HepG2 (cell line): ENCODE measurements at regions not wholly inside any gene's neighbourhood (a gene's known extent, or its start where the extent isn't known, plus 50 kb on each side); places are given as distances from the start of the nearest gene placed in this dataset.

ENCODE experiments used
- ATAC-seq: fragments of 200-7000 bp; cut with Tn5 transposase; 3 replicates; pipeline ENCODE4 v1.9.1; 2020; ENCODE audit warnings: mild to moderate bottlenecking, moderate library complexity
- BruUV-seq: library from RNA; stranded (reverse); fragments of 400-500 nt; replicated peaks from 2 replicates; lab custom pipeline; 2021; lab: Mats Ljungman, UMichigan
- CTCF ChIA-PET: fragments of 300-600 bp; formaldehyde crosslinking; extraction: SDS; loops from one replicate; lab custom pipeline; 2021; ENCODE audit warnings: low total read pairs, inconsistent platforms, low intra/inter-chr PET ratio; lab: Yijun Ruan, JAX
- POLR2A ChIA-PET: fragments of 350-600 bp; sonication (Branson Sonifier 250); formaldehyde crosslinking; loops from one replicate; lab custom pipeline; 2020; ENCODE audit warnings: antibody characterized with exemption, inconsistent platforms; lab: Yijun Ruan, JAX
- DNase-seq: peaks from one replicate; pipeline ENCODE4 v3.0.0-alpha.2; 2015; ENCODE audit warnings: low spot score
- FAIRE-seq: peaks from 3 replicates; lab custom pipeline; 2011; peaks lifted over from hg19 to GRCh38; lab: Jason Lieb, UNC
- H2AFZ ChIP-seq: one replicate; pipeline ENCODE4 v1.6.1; 2011; ENCODE audit warnings: low read length, inconsistent platforms
- H3K27ac ChIP-seq: fragments of 300-600 bp; 3 replicates; pipeline ENCODE4 v1.8.0; 2011; ENCODE audit warnings: mixed run types, mild to moderate bottlenecking, mixed read lengths, low read length, inconsistent platforms; ENCODE audit not compliant: insufficient read depth; ENCODE audit errors: extremely low read length
- H3K27me3 ChIP-seq, 2 experiments: fragments of 200-600 bp in 1 of 2; 2 replicates in 1 of 2; 3 replicates in 1 of 2; pipeline versions ENCODE4 v1.6.0 to v1.8.0; 2011; ENCODE audit warnings: low read length in 2 of 2, mild to moderate bottlenecking in 2 of 2, moderate library complexity in 2 of 2, inconsistent platforms in 1 of 2; ENCODE audit not compliant: insufficient read depth in 2 of 2, control insufficient read depth in 1 of 2
- H3K36me3 ChIP-seq, 2 experiments: fragments of 200-600 bp in 1 of 2; replicated peaks in 1 of 2; 2 replicates in 1 of 2; 3 replicates in 1 of 2; pipeline versions ENCODE4 v1.5.1 to v1.8.0; 2011; ENCODE audit warnings: low read length in 2 of 2, inconsistent platforms in 1 of 2; ENCODE audit not compliant: insufficient read depth in 2 of 2, control insufficient read depth in 1 of 2
- H3K4me1 ChIP-seq: 2 replicates; pipeline ENCODE4 v1.5.1; 2012; ENCODE audit warnings: low read length, inconsistent platforms; ENCODE audit not compliant: insufficient read depth
- H3K4me2 ChIP-seq: 2 replicates; pipeline ENCODE4 v1.6.0; 2011; ENCODE audit warnings: low read depth, low read length, inconsistent platforms
- H3K4me3 ChIP-seq, 3 experiments: fragments of 200-600 bp in 1 of 3; sonication (generic), shearing (Covaris generic) in 1 of 3; replicated peaks in 1 of 3; 2 replicates each; pipeline ENCODE4 v1.5.1; 2011 to 2016; ENCODE audit warnings: low read length in 3 of 3, inconsistent platforms in 2 of 3, low read depth in 2 of 3, mild to moderate bottlenecking in 2 of 3, control low read depth in 1 of 3, mixed read lengths in 1 of 3; ENCODE audit not compliant: insufficient read depth in 1 of 3
- H3K79me2 ChIP-seq: one replicate; pipeline ENCODE4 v1.6.1; 2011; ENCODE audit warnings: low read length, inconsistent platforms; ENCODE audit not compliant: insufficient read depth
- H3K9ac ChIP-seq: 2 replicates; pipeline ENCODE4 v1.6.0; 2011; ENCODE audit warnings: mild to moderate bottlenecking, low read depth, low read length, inconsistent platforms; ENCODE audit not compliant: insufficient read depth
- H3K9me3 ChIP-seq: 2 replicates; pipeline ENCODE4 v1.5.1; 2012; ENCODE audit warnings: mild to moderate bottlenecking, low read length
- H4K20me1 ChIP-seq: 2 replicates; pipeline ENCODE4 v1.6.0; 2011; ENCODE audit warnings: inconsistent platforms, mild to moderate bottlenecking, low read length, moderate library complexity; ENCODE audit not compliant: insufficient read depth
- ATF7 ChIP-seq, 2 experiments: fragments of 450-650 bp in 1 of 2; sonication (generic) in 1 of 2; formaldehyde crosslinking in 1 of 2; IDR thresholded peaks; 2 replicates each; pipeline versions ENCODE4 v1.4.0 to v1.6.1; 2016 to 2020; ENCODE audit warnings: antibody characterized with exemption in 1 of 2, mild to moderate bottlenecking in 1 of 2, missing genetic modification reagents in 1 of 2
- CHD2 ChIP-seq: IDR thresholded peaks from 2 replicates; pipeline ENCODE4 v1.6.1; 2011; ENCODE audit warnings: low read depth, low read length, improper control_type of control experiment
- EEA1 ChIP-seq: sonication (generic); formaldehyde crosslinking; IDR thresholded peaks from 2 replicates; pipeline ENCODE4 v1.5.1; 2020; ENCODE audit warnings: mild to moderate bottlenecking, missing genetic modification reagents, borderline replicate concordance
- EED ChIP-seq: sonication (generic); formaldehyde crosslinking; IDR thresholded peaks from 2 replicates; pipeline ENCODE4 v1.5.0; 2020; ENCODE audit warnings: mild to moderate bottlenecking, missing genetic modification reagents
- FOXC1 ChIP-seq: sonication (generic); formaldehyde crosslinking; IDR thresholded peaks from 2 replicates; pipeline ENCODE4 v1.8.0; 2022; ENCODE audit warnings: mild to moderate bottlenecking, missing genetic modification reagents, borderline replicate concordance
- MTF2 ChIP-seq: sonication (generic); formaldehyde crosslinking; IDR thresholded peaks from 2 replicates; pipeline ENCODE4 v1.5.0; 2020; ENCODE audit warnings: missing genetic modification reagents, borderline replicate concordance
- PCBP2 ChIP-seq: fragments of 200-400 bp; formaldehyde crosslinking; optimal IDR thresholded peaks from 2 replicates; pipeline ENCODE3; 2018; ENCODE audit warnings: low read length, low read depth; ENCODE audit not compliant: poor library complexity, severe bottlenecking
- SETDB1 ChIP-seq: sonication (generic); formaldehyde crosslinking; IDR thresholded peaks from 2 replicates; pipeline ENCODE4 v1.5.1; 2020; ENCODE audit warnings: missing genetic modification reagents, mild to moderate bottlenecking, borderline replicate concordance
- SRY ChIP-seq: sonication (generic); formaldehyde crosslinking; IDR thresholded peaks from 2 replicates; pipeline ENCODE4 v1.8.0; 2022; ENCODE audit warnings: mild to moderate bottlenecking, missing genetic modification reagents
- TBX2 ChIP-seq: sonication (generic); formaldehyde crosslinking; IDR thresholded peaks from 2 replicates; pipeline ENCODE4 v1.5.0; 2020; ENCODE audit warnings: missing genetic modification reagents, mild to moderate bottlenecking, borderline replicate concordance
- ZFP82 ChIP-seq: sonication (generic); formaldehyde crosslinking; IDR thresholded peaks from 2 replicates; pipeline ENCODE4 v1.5.1; 2020; ENCODE audit warnings: mild to moderate bottlenecking, missing genetic modification reagents, borderline replicate concordance
- ZNF331 ChIP-seq: sonication (generic); formaldehyde crosslinking; IDR thresholded peaks from 2 replicates; pipeline ENCODE4 v1.4.0; 2020; ENCODE audit warnings: missing genetic modification reagents
- ZNF451 ChIP-seq: sonication (generic); formaldehyde crosslinking; IDR thresholded peaks from 2 replicates; pipeline ENCODE4 v1.5.0; 2020; ENCODE audit warnings: mild to moderate bottlenecking, missing genetic modification reagents
- WGBS: methylation state at CpG from one replicate; pipeline ENCODE4 v1.1.6; 2017; ENCODE audit warnings: low lambda C conversion rate; 5-methylcytosine and 5-hydroxymethylcytosine counted together
- in situ Hi-C: cut with HindIII; loops from 2 replicates; pipeline ENCODE4 v1.10.0; 2017; ENCODE audit warnings: low pct_unique_long_range_greater_than_20kb; ENCODE audit not compliant: extremely low pct_ligation_motif_present
- intact Hi-C: fragments of 100-400 bp; cut with micrococcal nuclease; formaldehyde crosslinking; loops from one replicate; pipeline ENCODE4 v1.10.0; 2022; ENCODE audit not compliant: unreplicated experiment
- TF ChIP-seq, protein P1 (sequence below): IDR thresholded peaks from 2 replicates; pipeline ENCODE4 v1.6.1; 2016; ENCODE audit warnings: missing biosample characterization, missing genetic modification reagents, low read depth
- TF ChIP-seq, protein P2 (sequence below): sonication (generic); formaldehyde crosslinking; IDR thresholded peaks from 2 replicates; pipeline ENCODE4 v1.4.0; 2020; ENCODE audit warnings: missing genetic modification reagents
- TF ChIP-seq, protein P3 (sequence below): sonication (generic); formaldehyde crosslinking; IDR thresholded peaks from 2 replicates; pipeline ENCODE4; 2020; ENCODE audit warnings: missing genetic modification reagents, mild to moderate bottlenecking, borderline replicate concordance
- TF ChIP-seq, protein P4 (sequence below): sonication (generic); formaldehyde crosslinking; IDR thresholded peaks from 2 replicates; pipeline ENCODE4 v1.4.0; 2020; ENCODE audit warnings: mild to moderate bottlenecking, missing genetic modification reagents

DNA sequence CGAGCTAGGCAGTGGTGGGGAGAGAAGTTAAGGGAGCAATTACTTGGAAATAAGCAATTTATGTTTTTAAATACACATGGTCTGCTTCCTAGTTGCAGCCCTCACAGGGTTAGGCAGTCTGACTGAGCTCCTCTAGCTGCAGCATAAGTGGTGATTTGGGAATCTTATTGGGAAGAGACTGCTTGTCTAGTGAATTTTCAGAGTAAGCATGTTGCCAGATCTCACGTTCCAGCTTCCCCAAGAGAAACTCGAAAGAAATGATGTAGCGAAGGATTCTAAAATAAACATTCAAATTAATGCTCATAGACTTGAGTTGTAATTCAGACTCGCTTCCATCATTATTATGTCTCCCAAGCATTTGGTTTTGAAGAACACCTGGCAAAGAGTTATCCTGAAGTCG, 440.2 kb downstream of the ATP23 start:
- Histone ChIP-seq H4K20me1 (no peaks in the 10 kb centered on the region), H3K79me2 (no peaks in the 10 kb centered on the region)
- no TSS peak for BruUV-seq
- no peak for TF ChIP-seq CHD2
- no peak for TF ChIP-seq MTF2 (CRISPR knock-in tag)
- TF ChIP-seq ZNF451: no peak
- TF ChIP-seq, protein P1, sequence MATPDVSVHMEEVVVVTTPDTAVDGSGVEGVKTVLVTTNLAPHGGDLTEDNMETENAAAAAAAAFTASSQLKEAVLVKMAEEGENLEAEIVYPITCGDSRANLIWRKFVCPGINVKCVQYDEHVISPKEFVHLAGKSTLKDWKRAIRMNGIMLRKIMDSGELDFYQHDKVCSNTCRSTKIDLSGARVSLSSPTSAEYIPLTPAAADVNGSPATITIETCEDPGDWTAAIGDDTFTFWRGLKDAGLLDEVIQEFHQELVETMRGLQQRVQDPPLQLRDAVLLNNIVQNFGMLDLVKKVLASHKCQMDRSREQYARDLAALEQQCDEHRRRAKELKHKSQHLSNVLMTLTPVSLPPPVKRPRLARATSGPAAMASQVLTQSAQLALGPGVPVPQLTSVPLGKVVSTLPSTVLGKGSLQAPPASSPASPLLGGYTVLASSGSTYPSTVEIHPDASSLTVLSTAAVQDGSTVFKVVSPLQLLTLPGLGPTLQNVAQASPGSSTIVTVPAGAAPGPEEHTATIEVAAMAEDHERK (CRISPR knock-in tag): no peak
- TF ChIP-seq EED (CRISPR knock-in tag): no peak
- TF ChIP-seq ZFP82 (CRISPR knock-in tag): no peak
- TF ChIP-seq, protein P2, sequence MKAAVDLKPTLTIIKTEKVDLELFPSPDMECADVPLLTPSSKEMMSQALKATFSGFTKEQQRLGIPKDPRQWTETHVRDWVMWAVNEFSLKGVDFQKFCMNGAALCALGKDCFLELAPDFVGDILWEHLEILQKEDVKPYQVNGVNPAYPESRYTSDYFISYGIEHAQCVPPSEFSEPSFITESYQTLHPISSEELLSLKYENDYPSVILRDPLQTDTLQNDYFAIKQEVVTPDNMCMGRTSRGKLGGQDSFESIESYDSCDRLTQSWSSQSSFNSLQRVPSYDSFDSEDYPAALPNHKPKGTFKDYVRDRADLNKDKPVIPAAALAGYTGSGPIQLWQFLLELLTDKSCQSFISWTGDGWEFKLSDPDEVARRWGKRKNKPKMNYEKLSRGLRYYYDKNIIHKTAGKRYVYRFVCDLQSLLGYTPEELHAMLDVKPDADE (CRISPR knock-in tag): no peak
- TF ChIP-seq, protein P3, sequence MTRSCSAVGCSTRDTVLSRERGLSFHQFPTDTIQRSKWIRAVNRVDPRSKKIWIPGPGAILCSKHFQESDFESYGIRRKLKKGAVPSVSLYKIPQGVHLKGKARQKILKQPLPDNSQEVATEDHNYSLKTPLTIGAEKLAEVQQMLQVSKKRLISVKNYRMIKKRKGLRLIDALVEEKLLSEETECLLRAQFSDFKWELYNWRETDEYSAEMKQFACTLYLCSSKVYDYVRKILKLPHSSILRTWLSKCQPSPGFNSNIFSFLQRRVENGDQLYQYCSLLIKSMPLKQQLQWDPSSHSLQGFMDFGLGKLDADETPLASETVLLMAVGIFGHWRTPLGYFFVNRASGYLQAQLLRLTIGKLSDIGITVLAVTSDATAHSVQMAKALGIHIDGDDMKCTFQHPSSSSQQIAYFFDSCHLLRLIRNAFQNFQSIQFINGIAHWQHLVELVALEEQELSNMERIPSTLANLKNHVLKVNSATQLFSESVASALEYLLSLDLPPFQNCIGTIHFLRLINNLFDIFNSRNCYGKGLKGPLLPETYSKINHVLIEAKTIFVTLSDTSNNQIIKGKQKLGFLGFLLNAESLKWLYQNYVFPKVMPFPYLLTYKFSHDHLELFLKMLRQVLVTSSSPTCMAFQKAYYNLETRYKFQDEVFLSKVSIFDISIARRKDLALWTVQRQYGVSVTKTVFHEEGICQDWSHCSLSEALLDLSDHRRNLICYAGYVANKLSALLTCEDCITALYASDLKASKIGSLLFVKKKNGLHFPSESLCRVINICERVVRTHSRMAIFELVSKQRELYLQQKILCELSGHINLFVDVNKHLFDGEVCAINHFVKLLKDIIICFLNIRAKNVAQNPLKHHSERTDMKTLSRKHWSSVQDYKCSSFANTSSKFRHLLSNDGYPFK (CRISPR knock-in tag): no peak
- no peak for TF ChIP-seq TBX2 (CRISPR knock-in tag)
- TF ChIP-seq SETDB1 (CRISPR knock-in tag): no peak
- TF ChIP-seq, protein P4, sequence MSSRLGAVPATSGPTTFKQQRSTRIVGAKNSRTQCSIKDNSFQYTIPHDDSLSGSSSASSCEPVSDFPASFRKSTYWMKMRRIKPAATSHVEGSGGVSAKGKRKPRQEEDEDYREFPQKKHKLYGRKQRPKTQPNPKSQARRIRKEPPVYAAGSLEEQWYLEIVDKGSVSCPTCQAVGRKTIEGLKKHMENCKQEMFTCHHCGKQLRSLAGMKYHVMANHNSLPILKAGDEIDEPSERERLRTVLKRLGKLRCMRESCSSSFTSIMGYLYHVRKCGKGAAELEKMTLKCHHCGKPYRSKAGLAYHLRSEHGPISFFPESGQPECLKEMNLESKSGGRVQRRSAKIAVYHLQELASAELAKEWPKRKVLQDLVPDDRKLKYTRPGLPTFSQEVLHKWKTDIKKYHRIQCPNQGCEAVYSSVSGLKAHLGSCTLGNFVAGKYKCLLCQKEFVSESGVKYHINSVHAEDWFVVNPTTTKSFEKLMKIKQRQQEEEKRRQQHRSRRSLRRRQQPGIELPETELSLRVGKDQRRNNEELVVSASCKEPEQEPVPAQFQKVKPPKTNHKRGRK (CRISPR knock-in tag): no peak
- TF ChIP-seq ZNF331 (CRISPR knock-in tag): no peak
- no peak for TF ChIP-seq SRY (CRISPR knock-in tag)
- TF ChIP-seq ATF7 (IDR thresholded peaks at IDR 0.05): no peak
- TF ChIP-seq ATF7 (CRISPR knock-in tag; IDR thresholded peaks at IDR 0.05): no peak
- no peak for TF ChIP-seq FOXC1 (CRISPR knock-in tag)
- no peak for TF ChIP-seq EEA1 (CRISPR knock-in tag)
- TF ChIP-seq PCBP2: no peak
- TF ChIP-seq, all 625 proteins: peak for 0
- no peak overlapping the region for H3K9ac ChIP-seq
- ChIA-PET CTCF (no interaction called here), POLR2A (no interaction called here)
- ATAC-seq: no peak
- H3K4me3 ChIP-seq: no peak overlapping the region
- 2% methylated on average over 6 of the region's 6 CpGs for WGBS
- H3K27ac ChIP-seq: no peak overlapping the region
- H2AFZ ChIP-seq: no peak overlapping the region
- no peak overlapping the region for H3K4me2 ChIP-seq
- intact Hi-C loops: no loop called here
- no peak for DNase-seq
- in situ Hi-C loops: no loop called here
- no peaks in the 10 kb centered on the region for H3K27me3 ChIP-seq
- H3K4me1 ChIP-seq: no peaks in the 10 kb centered on the region
- no peak for FAIRE-seq
- H3K36me3 ChIP-seq: no peaks in the 10 kb centered on the region
- H3K9me3 ChIP-seq: no peaks in the 10 kb centered on the region
